DMS153 treated with DMSO at 0.1 percent for 48 hours (cell line): ENCODE measurements at regions not wholly inside any gene's neighbourhood (a gene's known extent, or its start where the extent isn't known, plus 50 kb on each side); places are given as distances from the start of the nearest gene placed in this dataset.
A peak's percentile ranks its signal among the peaks of the same experiment; 100 is the strongest.

ENCODE experiments used
- DNase-seq: peaks from one replicate; lab custom pipeline; 2025; ENCODE audit not compliant: unreplicated experiment; lab: John Stamatoyannopoulos, UW

- no peak for DNase-seq
Measured at GRCh38 chr1:62370594-62370993, 51.4 kb upstream of the KANK4 start.

- no peak for DNase-seq
Measured at GRCh38 chr1:62371375-62371774, 52.1 kb upstream of the KANK4 start.

- DNase-seq = no peak
Measured at GRCh38 chr1:62373221-62373620, 54.0 kb upstream of the KANK4 start.

GRCh38 chr1:62377043-62377562, 57.9 kb upstream of the KANK4 start:
- no peak for DNase-seq

GRCh38 chr1:62380181-62380580, 56.7 kb upstream of the USP1 start:
- no peak for DNase-seq

GRCh38 chr1:62381831-62382657, 54.8 kb upstream of the USP1 start:
- no peak for DNase-seq

- DNase-seq = no peak
Measured at GRCh38 chr1:62382658-62382955, 54.2 kb upstream of the USP1 start.

GRCh38 chr1:62384276-62385005, 52.4 kb upstream of the USP1 start:
- peak; percentile 96 for DNase-seq

GRCh38 chr1:62385923-62386322, 50.9 kb upstream of the USP1 start:
- DNase-seq = no peak

- DNase-seq = no peak
Measured at GRCh38 chr1:62386351-62387121, 50.3 kb upstream of the USP1 start.
